ENCODE measurements at regions not wholly inside any gene's neighbourhood (a gene's known extent, or its start where the extent isn't known, plus 50 kb on each side); places are given as distances from the start of the nearest gene placed in this dataset.

DNA sequence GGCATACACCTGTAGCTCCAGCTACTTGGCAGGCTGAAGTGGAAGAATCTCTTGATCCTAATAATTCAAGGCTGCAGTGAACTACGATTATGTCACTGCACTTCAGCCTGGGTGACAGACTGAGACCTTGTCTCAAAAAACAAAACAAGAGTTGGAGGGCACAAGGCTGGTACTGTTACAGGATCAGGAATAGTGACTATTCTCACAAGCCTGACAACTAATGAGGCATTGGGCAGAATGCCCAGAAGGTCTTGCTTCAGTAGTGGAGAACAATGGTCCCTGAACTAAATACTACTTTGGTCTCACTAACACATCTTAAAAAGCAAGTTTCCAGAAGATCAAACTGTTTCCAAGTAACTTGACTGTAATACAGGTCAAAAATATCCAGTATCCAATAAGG, 182.9 kb upstream of the RFX3 start:
- Histone ChIP-seq H4K20me1 (ENCODE audit: insufficient read depth, low read length) (no peaks in the 10 kb centered on the region), H3K36me3 (replicated peaks; ENCODE audit: low read depth, low read length) (no peaks in the 10 kb centered on the region), H3K4me2 (ENCODE audit: low read length) (no peak overlapping the region), H3K4me1 (ENCODE audit: low read length) (no peaks in the 10 kb centered on the region), H3K27ac (ENCODE audit: low read length) (no peak overlapping the region), H3K9me3 (ENCODE audit: insufficient read depth, low read length) (no peaks in the 10 kb centered on the region), H3K9ac (ENCODE audit: low read length) (no peak overlapping the region), H3K27me3 (ENCODE audit: low read depth, low read length) (0 out of 2 replicates have a peak, but pooled peaks cover 2% of the 10 kb centered on the region), H3K4me3 (ENCODE audit: low read length) (no peak overlapping the region), H3K79me2 (ENCODE audit: low read length) (no peaks in the 10 kb centered on the region), H2AFZ (ENCODE audit: low read depth, low read length) (no peak overlapping the region)
- no peak for TF ChIP-seq EZH2phosphoT487 (IDR thresholded peaks at IDR 0.05; ENCODE audit: low read depth)
- TF ChIP-seq, protein P1, sequence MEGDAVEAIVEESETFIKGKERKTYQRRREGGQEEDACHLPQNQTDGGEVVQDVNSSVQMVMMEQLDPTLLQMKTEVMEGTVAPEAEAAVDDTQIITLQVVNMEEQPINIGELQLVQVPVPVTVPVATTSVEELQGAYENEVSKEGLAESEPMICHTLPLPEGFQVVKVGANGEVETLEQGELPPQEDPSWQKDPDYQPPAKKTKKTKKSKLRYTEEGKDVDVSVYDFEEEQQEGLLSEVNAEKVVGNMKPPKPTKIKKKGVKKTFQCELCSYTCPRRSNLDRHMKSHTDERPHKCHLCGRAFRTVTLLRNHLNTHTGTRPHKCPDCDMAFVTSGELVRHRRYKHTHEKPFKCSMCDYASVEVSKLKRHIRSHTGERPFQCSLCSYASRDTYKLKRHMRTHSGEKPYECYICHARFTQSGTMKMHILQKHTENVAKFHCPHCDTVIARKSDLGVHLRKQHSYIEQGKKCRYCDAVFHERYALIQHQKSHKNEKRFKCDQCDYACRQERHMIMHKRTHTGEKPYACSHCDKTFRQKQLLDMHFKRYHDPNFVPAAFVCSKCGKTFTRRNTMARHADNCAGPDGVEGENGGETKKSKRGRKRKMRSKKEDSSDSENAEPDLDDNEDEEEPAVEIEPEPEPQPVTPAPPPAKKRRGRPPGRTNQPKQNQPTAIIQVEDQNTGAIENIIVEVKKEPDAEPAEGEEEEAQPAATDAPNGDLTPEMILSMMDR (IDR thresholded peaks at IDR 0.05; ENCODE audit: low read depth, low read length), result no peak

DNA sequence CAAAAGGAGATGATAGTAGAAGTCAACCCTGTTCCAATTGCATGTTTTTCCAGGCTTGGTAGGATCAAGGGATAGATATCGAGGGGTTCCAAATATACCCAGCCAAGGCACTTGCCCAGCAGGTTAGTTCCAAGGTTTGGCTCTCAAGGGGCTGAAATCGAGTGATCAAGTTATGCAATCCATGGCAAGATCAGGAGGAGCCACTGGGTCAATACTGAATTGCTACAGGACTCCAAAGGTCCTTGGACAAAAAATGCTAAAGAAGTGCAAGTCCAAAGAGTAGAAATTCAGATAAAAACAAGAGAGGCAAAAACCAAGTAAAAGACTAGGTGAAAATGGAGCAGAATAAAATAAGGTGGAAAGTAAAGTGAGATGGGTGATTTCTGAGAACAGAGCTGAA, 179.1 kb upstream of the RFX3 start:
- TF ChIP-seq, protein P1 (IDR thresholded peaks at IDR 0.05; ENCODE audit: low read depth, low read length), result no peak
- no peak for TF ChIP-seq EZH2phosphoT487 (IDR thresholded peaks at IDR 0.05; ENCODE audit: low read depth)

DNA sequence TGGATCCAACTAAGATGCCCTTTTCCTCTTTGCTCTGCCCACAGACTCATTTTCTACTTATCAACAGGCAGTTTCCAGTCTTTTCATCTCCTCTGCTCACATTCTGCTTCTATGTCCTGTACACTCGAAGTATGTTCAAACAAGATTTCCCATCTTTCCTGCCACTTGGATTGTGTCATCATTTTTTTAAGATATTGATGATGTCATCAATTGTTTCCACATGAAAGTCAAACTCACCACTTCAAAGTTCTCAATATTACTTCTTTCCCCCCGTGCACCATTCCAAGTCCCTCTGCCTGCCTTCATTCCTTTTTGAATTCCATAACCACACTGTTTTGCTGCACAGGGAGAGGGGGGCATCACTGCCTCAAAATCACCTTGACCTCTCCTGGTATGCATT, 175.0 kb upstream of the RFX3 start:
- Histone ChIP-seq H3K4me1 (ENCODE audit: low read length) (no peaks in the 10 kb centered on the region), H2AFZ (ENCODE audit: low read depth, low read length) (no peak overlapping the region), H3K27me3 (ENCODE audit: low read depth, low read length) (peaks cover 14% of the 10 kb centered on the region; the same call in 1 of the 2 replicates), H3K4me3 (ENCODE audit: low read length) (no peak overlapping the region), H3K9ac (ENCODE audit: low read length) (no peak overlapping the region), H4K20me1 (ENCODE audit: insufficient read depth, low read length) (no peaks in the 10 kb centered on the region), H3K27ac (ENCODE audit: low read length) (no peak overlapping the region), H3K9me3 (ENCODE audit: insufficient read depth, low read length) (no peaks in the 10 kb centered on the region), H3K79me2 (ENCODE audit: low read length) (no peaks in the 10 kb centered on the region), H3K36me3 (replicated peaks; ENCODE audit: low read depth, low read length) (no peaks in the 10 kb centered on the region), H3K4me2 (ENCODE audit: low read length) (no peak overlapping the region)
- TF ChIP-seq EZH2phosphoT487 (IDR thresholded peaks at IDR 0.05; ENCODE audit: low read depth), result no peak
- TF ChIP-seq, protein P1 (IDR thresholded peaks at IDR 0.05; ENCODE audit: low read depth, low read length), result no peak

More for the DNA sequence above, 179.1 kb upstream of the RFX3 start:
- H3K9me3 ChIP-seq (ENCODE audit: insufficient read depth, low read length), result no peaks in the 10 kb centered on the region
- H3K79me2 ChIP-seq (ENCODE audit: low read length), result no peaks in the 10 kb centered on the region
- H3K4me3 ChIP-seq (ENCODE audit: low read length), result no peak overlapping the region
- H3K4me2 ChIP-seq (ENCODE audit: low read length), result no peak overlapping the region
- H3K27ac ChIP-seq (ENCODE audit: low read length), result no peak overlapping the region
- no peaks in the 10 kb centered on the region for H3K36me3 ChIP-seq (replicated peaks; ENCODE audit: low read depth, low read length)
- H3K4me1 ChIP-seq (ENCODE audit: low read length), result no peaks in the 10 kb centered on the region
- no peak overlapping the region for H2AFZ ChIP-seq (ENCODE audit: low read depth, low read length)
- no peak overlapping the region for H3K9ac ChIP-seq (ENCODE audit: low read length)
- no peaks in the 10 kb centered on the region for H4K20me1 ChIP-seq (ENCODE audit: insufficient read depth, low read length)
- peaks cover 14% of the 10 kb centered on the region; the same call in 1 of the 2 replicates for H3K27me3 ChIP-seq (ENCODE audit: low read depth, low read length)

DNA sequence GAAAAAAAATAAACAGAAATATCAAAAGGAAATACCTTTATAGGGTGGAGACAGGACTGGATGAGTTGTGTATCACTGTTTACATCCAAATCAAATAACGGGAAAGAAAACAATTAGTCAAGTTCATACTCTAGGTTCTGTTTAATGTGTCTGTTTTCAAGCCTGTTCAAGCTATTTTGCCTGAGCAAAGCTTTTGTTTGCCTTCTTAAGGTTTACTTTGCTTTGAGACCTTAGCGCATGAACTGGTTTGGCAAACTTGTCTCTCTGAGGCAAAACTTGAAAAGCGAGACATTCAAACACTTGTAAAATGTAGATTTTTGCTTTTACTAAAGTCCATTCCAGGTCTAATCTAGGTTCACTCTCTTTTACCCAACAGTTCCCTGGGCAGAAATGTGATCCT, 174.1 kb upstream of the RFX3 start:
- Histone ChIP-seq H4K20me1 (ENCODE audit: insufficient read depth, low read length) (no peaks in the 10 kb centered on the region), H3K27me3 (ENCODE audit: low read depth, low read length) (peaks cover 14% of the 10 kb centered on the region; the same call in 1 of the 2 replicates), H3K36me3 (replicated peaks; ENCODE audit: low read depth, low read length) (no peaks in the 10 kb centered on the region), H3K79me2 (ENCODE audit: low read length) (no peaks in the 10 kb centered on the region), H3K4me1 (ENCODE audit: low read length) (no peaks in the 10 kb centered on the region), H3K27ac (ENCODE audit: low read length) (no peak overlapping the region), H3K4me2 (ENCODE audit: low read length) (no peak overlapping the region), H3K9ac (ENCODE audit: low read length) (no peak overlapping the region), H2AFZ (ENCODE audit: low read depth, low read length) (no peak overlapping the region), H3K9me3 (ENCODE audit: insufficient read depth, low read length) (no peaks in the 10 kb centered on the region), H3K4me3 (ENCODE audit: low read length) (no peak overlapping the region)
- TF ChIP-seq, protein P1 (IDR thresholded peaks at IDR 0.05; ENCODE audit: low read depth, low read length), result no peak
